ENCODE measurements at regions not wholly inside any gene's neighbourhood (a gene's known extent, or its start where the extent isn't known, plus 50 kb on each side); places are given as distances from the start of the nearest gene placed in this dataset.

DNA sequence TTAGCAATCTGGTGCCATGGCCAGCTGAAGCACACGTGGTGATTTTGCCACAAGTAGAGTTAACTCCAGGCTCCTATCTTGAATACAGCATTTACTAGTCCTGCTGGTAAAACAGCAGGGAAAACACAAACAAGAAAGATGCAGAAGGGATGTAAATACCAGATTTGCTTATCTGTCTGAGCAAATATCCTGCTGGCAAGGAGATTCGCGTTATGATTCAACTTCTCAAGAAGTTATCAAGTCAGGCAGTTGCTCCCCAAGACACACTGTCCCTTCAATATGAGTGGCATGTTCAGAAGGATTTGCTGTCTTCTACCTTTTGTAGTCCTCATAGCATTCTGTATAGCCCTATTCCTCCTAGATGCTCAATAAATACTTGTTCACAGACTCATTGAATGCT lies 171.2 kb upstream of the EGLN3 start:
- Mint-ChIP-seq H3K9me3 (no peaks in the 10 kb centered on the region), H3K36me3 (ENCODE audit: low read depth) (no peaks in the 10 kb centered on the region), H3K4me3 (no peak overlapping the region), H3K27ac (no peak overlapping the region), H3K4me1 (ENCODE audit: low read depth) (no peaks in the 10 kb centered on the region), H3K27me3 (no peaks in the 10 kb centered on the region)
- Histone ChIP-seq H3K27ac (ENCODE audit: low read depth in 1 of 2, low read length in 2 of 2) (no peak overlapping the region), H3K36me3 (ENCODE audit: insufficient read depth, low read length) (no peaks in the 10 kb centered on the region), H3K27me3 (ENCODE audit: control insufficient read depth in 1 of 2, insufficient read depth in 2 of 2, low read length in 2 of 2) (no peaks in the 10 kb centered on the region), H3K4me3 (ENCODE audit: low read length) (no peak overlapping the region), H3K4me1 (ENCODE audit: insufficient read depth, low read length) (no peaks in the 10 kb centered on the region), H3K9me3 (ENCODE audit: control insufficient read depth in 1 of 2, insufficient read depth in 1 of 2, low read length in 2 of 2) (no peaks in the 10 kb centered on the region)
- ATAC-seq (ENCODE audit: poor library complexity) (no peak), DNase-seq (no peak)
- TF ChIP-seq, protein P1, sequence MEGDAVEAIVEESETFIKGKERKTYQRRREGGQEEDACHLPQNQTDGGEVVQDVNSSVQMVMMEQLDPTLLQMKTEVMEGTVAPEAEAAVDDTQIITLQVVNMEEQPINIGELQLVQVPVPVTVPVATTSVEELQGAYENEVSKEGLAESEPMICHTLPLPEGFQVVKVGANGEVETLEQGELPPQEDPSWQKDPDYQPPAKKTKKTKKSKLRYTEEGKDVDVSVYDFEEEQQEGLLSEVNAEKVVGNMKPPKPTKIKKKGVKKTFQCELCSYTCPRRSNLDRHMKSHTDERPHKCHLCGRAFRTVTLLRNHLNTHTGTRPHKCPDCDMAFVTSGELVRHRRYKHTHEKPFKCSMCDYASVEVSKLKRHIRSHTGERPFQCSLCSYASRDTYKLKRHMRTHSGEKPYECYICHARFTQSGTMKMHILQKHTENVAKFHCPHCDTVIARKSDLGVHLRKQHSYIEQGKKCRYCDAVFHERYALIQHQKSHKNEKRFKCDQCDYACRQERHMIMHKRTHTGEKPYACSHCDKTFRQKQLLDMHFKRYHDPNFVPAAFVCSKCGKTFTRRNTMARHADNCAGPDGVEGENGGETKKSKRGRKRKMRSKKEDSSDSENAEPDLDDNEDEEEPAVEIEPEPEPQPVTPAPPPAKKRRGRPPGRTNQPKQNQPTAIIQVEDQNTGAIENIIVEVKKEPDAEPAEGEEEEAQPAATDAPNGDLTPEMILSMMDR (IDR thresholded peaks at IDR 0.05): no peak
- POLR2A ChIA-PET: no interaction called here
- intact Hi-C loops (cut with DNase I, micrococcal nuclease): no loop called here
- CTCF ChIA-PET: no interaction called here

DNA sequence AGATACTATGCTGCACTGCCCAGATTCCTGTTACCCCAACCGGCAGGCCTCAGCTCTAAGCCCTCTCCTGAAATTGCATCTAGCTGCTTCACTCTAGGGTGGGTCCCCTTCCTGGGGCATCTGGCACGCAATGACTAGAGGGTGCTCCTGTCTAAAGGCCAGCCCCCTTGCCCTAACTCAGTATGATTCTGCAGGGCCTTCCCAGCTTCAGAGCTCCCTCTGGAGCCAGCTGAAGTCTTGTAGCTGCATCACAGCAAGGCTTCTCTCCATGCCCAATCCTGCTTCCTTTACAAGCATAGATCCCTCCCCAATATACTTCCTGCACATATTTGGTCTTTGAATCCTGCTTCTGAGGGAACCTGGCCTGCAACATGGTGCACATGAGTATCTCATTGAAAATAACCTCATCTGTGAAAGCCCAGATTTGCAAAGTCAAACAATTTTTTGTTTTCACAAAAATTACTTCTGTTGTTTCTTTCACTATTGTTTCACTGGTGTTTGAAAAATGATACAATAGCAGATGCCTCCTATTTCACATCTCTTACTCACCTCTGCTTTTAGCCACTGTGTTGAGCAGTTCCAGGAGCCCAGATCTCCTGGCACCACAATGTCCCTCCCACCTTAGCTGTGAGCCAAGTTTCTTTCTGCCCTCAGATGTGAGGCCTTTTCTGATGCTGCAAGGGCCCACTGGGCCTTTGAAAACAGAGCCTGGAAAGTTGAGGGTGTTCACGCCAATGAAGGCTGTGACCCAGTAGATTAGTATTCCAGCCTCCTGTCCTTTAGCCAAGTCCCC lies 169.5 kb upstream of the EGLN3 start:
- H3K27me3 ChIP-seq (ENCODE audit: control insufficient read depth in 1 of 2, insufficient read depth in 2 of 2, low read length in 2 of 2): no peaks in the 10 kb centered on the region
- intact Hi-C loops (cut with DNase I, micrococcal nuclease): no loop called here
- Mint-ChIP-seq H3K4me1 (ENCODE audit: low read depth) (no peaks in the 10 kb centered on the region), H3K27me3 (no peaks in the 10 kb centered on the region), H3K36me3 (ENCODE audit: low read depth) (no peaks in the 10 kb centered on the region), H3K9me3 (no peaks in the 10 kb centered on the region), H3K4me3 (no peak overlapping the region), H3K27ac (no peak overlapping the region)
- DNase-seq (no peak), ATAC-seq (ENCODE audit: poor library complexity) (no peak)
- ChIA-PET POLR2A (no interaction called here), CTCF (no interaction called here)
- H3K9me3 ChIP-seq (ENCODE audit: control insufficient read depth in 1 of 2, insufficient read depth in 1 of 2, low read length in 2 of 2): no peaks in the 10 kb centered on the region
- no peak overlapping the region for H3K27ac ChIP-seq (ENCODE audit: low read depth in 1 of 2, low read length in 2 of 2)
- H3K4me3 ChIP-seq (ENCODE audit: low read length): no peak overlapping the region
- TF ChIP-seq, protein P1 (IDR thresholded peaks at IDR 0.05): no peak
- no peaks in the 10 kb centered on the region for H3K4me1 ChIP-seq (ENCODE audit: insufficient read depth, low read length)
- no peaks in the 10 kb centered on the region for H3K36me3 ChIP-seq (ENCODE audit: insufficient read depth, low read length)

- Mint-ChIP-seq H3K4me3 (no peak overlapping the region), H3K4me1 (ENCODE audit: low read depth) (no peaks in the 10 kb centered on the region), H3K27ac (no peak overlapping the region), H3K9me3 (no peaks in the 10 kb centered on the region), H3K36me3 (ENCODE audit: low read depth) (no peaks in the 10 kb centered on the region), H3K27me3 (no peaks in the 10 kb centered on the region)
- Histone ChIP-seq H3K27ac (ENCODE audit: low read depth in 1 of 2, low read length in 2 of 2) (no peak overlapping the region), H3K4me1 (ENCODE audit: insufficient read depth, low read length) (no peaks in the 10 kb centered on the region), H3K9me3 (ENCODE audit: control insufficient read depth in 1 of 2, insufficient read depth in 1 of 2, low read length in 2 of 2) (no peaks in the 10 kb centered on the region), H3K36me3 (ENCODE audit: insufficient read depth, low read length) (no peaks in the 10 kb centered on the region), H3K4me3 (ENCODE audit: low read length) (no peak overlapping the region), H3K27me3 (ENCODE audit: control insufficient read depth in 1 of 2, insufficient read depth in 2 of 2, low read length in 2 of 2) (no peaks in the 10 kb centered on the region)
- intact Hi-C loops (cut with DNase I, micrococcal nuclease): no loop called here
- TF ChIP-seq, protein P1 (IDR thresholded peaks at IDR 0.05): no peak
- DNase-seq (no peak), ATAC-seq (ENCODE audit: poor library complexity) (no peak)
- ChIA-PET POLR2A (no interaction called here), CTCF (no interaction called here)
These were observed 168.4 kb upstream of the EGLN3 start for GRCh38 chr14:34119107-34119858.
